ENCODE measurements at regions not wholly inside any gene's neighbourhood (a gene's known extent, or its start where the extent isn't known, plus 50 kb on each side); places are given as distances from the start of the nearest gene placed in this dataset.

- TF ChIP-seq CTCF (conservative IDR thresholded peaks at IDR 0.05; ENCODE audit: low read length) (no peak), EZH2phosphoT487 (IDR thresholded peaks at IDR 0.05; ENCODE audit: borderline replicate concordance) (no peak)
These were observed 634.3 kb downstream of the ISL1 start for GRCh38 chr5:52017567-52017966.
